NCI-H2107 (cell line): ENCODE measurements at regions not wholly inside any gene's neighbourhood (a gene's known extent, or its start where the extent isn't known, plus 50 kb on each side); places are given as distances from the start of the nearest gene placed in this dataset.
"Not testable (repeated sequence)": the region's sequence is repeated elsewhere in the genome, so short reads cannot be mapped to it uniquely, and the experiment has no call there.

ENCODE experiments used
- DNase-seq: peaks from one replicate; lab custom pipeline; 2025; lab: John Stamatoyannopoulos, UW

DNA sequence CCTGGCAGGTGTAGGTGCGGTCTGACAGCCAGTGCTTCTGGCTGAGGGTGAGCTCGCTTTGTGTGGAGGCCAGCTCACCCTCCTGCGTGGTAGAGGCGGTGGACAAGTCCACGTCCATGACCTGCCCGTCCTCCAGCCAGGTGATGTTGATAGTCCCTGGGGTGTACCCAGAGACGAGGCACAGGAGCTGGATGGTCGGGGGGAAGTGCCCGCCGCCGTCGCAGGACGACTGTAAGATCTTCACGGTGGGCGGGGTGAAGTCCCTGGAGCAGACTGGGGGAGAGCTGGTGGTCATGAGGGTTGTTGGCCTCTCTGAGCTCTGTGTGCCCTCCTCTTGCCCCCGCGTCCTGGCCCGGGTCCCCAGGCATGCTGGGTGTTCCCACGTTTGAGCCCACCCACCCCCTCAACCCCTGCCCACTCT is 74.6 kb downstream of the TMEM121 start:
- DNase-seq: no peak

DNA sequence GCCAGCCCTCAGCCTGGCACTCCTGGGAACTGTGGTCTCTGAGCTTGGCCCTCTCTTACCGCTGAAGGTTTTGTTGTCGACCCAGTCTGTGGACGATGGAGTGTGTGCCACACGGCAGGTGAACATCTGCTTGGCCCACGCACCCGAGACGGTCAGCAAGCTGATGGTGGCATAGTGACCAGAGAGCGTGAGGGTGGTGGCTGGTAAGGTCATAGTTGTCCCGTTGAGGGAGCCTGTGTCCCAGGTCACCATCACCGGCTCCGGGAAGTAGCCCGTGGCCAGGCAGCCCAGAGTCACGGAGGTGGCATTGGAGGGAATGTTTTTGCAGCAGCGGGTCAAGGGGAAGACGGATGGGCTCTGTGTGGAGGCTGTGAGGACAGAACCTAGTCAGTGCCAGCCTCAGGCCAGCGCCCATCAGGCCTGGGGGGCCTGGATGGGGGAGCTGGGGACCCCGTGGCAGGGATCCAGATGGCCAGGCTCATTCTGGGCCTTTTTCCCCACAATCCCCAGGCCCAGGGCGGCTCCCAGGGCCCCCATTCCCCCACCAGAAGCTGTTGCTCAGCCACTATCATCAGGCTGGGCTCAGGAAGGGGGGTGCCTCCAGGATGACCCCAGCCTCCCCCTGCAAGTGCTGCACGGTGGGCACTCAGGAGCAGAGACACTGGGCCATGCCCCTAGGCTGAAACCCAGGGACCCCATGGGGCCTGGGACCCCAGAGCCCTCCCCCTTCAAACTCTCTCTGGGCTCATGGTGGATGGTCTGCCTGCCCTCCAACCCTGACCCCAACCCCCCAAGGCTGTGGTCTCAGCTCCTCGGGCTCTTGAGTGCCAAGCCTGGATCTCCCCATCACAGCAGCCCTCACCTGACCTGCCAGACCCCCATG is 75.2 kb downstream of the TMEM121 start:
- no peak for DNase-seq

DNA sequence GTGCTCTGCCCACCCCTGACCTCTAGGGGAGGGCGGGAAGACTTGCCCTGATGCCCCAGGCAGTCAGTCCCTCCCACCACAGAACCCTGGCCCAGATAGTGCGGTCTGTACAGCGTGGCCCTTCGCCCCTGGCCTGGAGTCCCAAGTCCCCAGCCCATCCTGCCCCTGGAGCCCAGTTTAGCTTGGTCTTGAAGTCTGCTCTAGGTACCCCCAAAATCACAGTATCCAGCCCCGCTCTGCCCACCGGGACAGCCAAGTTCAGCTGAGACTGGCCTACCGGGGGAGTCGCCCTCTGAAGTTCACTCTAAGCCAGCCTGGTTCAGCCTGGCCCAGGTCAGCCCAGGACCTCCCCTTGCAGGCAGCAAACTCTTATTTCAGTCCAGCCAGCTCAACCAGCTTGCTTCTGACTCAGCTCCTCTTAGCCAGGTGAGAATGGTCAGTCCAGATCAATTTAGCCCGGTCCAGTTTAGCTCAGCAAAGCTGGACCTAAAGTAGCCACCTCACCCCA is 75.9 kb downstream of the TMEM121 start:
- no peak for DNase-seq

DNA sequence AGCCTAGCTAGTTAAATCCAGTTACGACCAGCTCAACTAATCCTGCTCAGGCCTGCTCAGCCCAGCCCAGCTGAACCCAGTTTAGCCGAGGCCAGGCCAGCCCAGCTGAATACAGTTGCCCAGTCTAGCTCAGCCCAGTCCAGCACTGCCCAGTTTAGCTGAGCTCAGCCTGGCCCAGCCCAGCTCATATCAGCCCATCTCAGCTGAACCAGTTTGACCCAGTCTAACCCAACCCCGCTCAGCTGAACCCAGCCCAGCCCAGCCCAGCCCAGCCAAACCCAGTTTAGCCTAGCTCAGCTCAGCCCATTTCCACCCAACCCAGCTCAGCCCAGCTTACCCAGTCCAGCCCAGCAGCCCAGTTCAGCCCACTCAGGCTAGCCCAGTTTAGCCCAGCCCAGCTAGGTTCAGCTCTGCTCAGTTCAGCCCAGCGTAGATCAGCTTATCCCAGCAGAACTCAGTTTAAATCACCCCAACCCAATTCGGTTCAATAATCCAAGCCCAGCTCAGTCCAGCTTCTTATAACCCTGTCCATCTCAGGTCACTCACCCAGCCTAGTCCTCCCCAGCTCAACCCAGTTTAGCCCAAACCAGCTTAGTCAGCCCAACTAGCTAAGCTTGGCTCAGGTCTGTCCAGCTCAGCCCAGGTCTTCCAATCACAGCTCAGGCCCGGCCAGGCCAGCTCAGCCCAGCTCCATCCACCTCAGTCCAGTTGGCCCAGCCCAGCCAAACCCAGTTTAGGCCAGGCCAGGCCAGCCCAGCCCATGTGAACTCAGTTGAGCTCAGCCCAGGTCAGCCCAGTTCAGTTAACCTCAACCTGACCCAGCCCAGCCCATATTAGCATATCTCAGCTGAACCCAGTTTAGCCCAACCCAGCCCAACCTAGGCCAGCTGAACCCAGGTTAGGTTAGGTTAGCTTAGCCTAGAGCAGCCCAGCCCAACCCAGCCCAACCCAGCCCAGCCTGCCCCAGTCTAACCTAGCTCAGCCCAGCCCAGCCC is 76.7 kb downstream of the TMEM121 start:
- DNase-seq: no peak

DNA sequence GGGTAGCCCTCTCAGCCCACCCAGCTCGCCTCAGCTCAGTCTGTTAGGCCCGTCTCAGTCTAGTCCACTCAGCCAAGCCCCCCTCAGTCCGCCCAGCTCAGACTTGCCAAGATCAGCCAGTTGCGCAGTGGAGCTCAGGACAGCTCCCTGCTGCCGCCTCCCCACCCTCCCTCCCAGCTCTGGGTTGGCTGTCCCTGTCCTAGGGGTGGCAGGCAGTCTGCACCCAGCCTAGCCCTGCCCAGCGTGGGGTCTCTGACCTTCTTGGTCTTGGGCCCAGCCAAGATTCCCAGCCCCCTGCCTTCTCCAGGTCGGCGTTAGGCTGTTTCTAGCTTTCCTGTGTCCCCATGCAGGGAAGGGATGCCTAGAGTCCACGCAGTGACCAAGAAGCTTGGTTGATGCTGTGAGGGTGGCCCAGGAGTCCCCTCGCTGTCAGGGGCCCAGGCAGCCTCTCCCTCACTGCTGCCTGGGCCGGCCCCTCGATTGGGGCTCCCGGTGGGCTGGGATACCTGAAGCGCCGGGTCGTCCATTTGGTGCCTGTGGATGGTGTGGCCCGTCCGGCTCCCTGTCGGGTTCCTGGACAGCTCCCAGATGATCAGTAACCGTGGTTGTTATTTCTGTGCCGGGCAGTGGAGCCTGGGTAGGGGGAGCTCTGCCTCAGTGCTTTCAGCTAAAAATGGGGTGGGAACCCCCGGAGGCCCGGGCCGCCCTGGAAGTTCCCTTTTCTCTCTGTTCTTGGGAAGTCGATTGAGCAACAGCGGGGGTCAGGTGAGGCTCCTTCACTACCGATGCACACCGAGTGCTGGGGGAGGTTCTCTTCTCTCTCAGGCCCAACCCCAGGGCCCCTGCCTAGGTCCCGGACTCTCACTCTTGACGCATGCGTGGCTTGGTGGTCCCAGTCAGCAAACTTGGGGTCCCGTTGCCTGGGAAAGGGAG is 78.4 kb downstream of the TMEM121 start:
- DNase-seq: not testable (repeated sequence)

DNA sequence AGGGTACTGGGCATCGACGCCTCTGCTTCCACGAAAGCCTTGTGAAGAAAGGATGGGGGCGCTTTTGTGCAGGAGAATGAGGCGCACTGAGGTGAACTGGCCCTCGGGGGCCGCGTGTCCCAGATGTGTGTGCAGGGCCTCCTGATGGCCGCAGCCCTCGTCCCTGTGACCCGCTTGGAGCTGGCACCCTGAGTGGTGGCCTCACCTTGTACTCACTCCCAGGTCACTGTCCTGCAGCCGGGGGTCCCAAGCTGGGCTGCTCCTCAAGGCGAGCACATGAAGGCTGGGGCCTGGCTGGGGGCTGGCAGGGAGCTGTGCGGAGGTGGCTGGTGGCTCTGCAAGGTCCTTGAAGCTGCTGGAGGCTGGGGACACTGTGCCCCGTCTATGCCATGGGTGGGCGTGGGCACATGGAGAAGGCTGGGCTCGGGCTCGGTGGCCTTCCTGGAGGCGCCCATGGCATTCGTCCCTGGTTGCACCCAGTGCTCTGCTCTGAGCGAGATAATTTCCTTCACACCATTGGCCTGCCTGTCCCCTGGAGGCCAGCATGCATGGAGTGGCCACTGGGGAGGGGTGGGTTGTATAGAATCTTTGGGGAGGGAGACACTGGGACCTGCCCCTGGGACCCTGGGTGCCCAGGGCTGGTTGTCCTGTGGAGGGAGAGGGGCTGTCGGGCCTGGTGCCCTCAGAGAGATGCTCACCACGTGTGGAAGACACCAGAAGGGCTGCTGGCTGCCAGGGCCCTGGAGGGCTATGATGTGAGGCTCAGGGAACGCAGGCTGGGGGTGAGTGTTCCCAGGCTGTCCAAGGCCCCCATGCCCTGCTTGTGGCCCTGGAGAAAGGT is 79.3 kb downstream of the TMEM121 start:
- no peak for DNase-seq

DNA sequence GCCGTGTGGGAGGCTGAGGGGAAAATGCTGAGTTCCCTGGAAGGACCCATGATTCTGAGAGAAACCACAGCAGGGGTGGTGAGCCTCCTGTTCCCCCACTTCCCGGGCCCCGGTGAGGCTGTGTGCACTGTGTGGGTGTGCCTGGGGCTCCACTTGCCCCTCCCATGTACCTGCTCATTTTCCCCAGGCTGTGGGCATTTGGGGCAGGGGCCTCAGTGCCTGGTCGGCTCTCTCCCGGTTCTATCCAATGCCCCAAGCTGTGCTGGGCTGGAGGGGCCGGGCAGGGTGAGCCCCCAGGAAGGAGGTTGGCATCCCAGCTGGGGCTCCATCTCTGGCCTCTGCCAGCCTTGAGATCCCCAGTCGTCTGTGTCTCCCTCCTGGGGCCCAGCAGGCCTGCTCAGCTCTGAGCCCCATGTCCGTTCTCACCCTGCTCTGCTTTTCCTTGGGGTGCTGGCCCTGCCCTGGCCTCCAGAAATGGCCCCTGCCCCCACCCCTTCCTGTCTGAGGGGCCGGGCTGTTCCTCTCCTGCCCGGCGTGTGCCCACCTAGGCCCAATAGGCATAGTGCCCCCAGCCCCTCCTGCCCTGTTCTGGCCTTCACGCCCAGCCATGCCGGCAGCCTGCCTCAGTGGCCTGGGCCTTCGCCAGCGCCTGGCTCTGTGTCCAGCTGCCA is 80.1 kb downstream of the TMEM121 start:
- DNase-seq: not testable (repeated sequence)

DNA sequence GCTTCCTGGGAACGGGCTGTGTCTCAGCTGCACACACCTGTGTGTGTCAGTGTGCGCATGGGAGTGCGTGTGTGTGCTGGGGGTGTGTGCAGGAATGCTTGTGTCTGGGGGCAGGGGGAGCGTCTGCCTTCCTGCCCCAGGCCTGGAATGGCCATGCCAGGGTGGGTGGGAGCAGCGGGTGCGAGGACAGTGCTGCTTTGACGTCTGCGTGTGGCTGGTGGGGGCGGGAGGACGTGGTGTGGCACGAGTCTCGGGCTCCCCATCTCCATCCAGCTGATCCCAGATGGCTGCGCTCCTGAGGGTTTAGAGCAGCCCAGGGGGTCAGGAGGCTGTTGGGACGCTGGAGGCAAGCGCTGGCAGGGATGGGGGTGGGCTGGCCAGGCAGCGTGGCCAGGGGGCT is 80.6 kb downstream of the TMEM121 start:
- DNase-seq: not testable (repeated sequence)

DNA sequence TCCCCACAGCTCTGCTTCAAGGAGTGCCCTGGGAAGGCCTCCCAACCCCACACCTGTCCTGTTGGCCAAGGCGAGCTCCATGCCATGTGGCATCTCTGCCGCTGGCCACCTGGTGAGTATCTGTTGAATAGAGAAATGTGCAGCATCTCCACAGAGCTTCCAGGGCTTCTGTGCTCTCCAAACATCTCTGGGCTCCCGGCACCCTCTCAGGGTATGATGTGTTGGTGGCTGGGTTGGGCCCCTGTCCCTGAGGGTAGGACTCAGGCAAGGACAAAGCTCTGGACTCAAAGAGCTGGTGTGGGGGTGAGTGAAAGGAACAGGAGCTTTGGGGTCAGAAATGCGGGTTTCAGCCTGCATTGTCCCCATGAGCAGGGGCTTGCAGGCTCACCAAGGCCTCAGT is 88.6 kb downstream of the TMEM121 start:
- not testable (repeated sequence) for DNase-seq

DNA sequence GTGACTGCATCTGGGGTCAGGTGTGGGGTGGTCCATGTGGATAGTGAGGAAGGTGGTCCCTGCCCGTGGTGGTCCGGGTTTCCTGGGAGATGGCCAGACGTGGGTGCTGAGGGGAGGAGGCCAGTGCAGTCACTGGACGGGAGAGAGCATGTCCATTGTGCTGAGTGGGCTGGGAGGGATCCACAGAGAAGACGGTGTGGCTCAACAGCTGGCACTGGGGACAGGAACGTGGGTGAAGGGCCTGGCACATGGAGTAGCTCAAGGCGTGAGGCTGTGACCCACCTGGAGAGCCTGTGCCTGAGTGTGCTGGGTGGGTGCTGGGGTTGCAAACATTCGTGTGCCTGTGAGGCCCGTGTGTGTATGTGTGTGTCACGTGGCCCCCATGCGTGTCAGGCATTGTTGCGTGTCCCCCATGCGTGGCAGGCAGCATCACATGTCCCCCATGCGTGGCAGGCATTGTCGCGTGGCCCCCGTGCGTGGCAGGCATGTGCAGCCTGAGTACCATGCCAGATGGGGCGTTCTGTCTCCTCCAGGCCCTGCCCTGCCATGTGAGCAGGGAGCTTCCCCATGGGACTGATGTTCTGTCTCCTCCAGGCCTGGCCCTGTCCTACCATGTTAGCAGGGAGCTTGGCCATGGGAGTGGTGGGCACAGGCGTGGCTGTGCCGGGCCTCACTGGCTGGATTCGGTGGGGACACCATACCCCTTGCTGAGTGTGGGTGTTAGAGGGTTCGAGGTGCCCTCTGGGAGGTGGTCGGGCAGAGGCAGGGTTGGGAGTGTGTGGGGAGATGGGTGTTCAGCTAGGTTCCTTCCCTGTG is 89.8 kb downstream of the TMEM121 start:
- not testable (repeated sequence) for DNase-seq

DNA sequence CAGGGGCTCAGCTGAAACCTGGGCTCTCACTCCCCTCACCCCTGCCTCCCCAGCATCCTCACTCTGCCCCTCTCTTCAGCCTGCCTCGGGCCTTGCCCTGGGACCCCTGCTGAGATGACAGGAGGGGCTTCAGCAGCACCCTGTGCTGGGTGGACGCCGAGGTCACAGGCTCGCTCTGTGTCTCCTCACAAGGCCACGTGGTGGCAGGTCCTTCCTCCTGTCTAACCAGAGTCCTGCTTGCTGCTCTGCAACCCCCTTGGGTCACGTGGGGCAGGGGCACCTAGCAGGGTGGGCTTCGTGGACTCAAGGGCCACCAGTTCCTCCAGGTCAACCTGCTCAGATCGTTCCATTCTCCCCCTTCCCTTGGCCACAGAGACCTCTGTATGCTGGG is 90.4 kb downstream of the TMEM121 start:
- no peak for DNase-seq

DNA sequence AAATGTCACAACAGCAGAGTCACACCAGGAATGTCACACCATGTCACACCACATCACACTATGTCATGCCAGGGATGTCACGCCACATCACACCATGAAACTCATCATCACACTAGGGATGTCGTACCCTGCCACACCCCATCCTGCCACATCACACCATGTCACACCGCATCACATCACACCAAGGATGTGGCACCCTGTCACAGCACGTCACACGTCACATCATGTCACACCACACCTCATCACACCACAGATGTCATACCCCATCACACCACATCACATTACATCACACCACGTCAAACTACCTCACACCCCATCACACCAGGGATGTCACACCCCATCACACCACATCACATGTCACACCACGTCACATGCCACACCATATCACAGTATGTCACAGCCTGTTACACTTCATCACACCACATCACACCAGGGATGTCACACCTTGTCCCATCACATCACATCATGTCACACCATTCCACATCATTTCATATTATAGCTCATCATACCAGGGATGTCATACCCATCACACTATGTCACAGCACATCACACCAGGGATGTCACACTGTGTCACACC is 90.9 kb downstream of the TMEM121 start:
- DNase-seq: no peak

DNA sequence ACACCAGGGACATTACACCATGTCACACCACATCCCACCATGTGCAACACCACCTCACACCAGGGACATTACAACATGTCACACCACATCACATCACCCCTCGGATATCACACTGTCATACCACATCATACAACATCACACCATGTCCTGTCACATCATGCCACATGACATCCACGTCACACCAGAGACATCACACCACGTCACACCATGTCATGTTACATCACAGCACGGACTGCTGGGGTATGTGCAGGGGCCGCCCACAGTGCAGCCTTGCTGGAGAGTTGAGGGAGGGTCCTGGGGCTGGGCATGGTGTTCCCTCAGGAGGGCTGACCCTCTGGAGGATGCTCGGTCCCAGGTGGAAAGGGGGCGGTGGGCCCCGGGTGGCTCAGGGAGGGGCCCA is 91.4 kb downstream of the TMEM121 start:
- DNase-seq: not testable (repeated sequence)

DNA sequence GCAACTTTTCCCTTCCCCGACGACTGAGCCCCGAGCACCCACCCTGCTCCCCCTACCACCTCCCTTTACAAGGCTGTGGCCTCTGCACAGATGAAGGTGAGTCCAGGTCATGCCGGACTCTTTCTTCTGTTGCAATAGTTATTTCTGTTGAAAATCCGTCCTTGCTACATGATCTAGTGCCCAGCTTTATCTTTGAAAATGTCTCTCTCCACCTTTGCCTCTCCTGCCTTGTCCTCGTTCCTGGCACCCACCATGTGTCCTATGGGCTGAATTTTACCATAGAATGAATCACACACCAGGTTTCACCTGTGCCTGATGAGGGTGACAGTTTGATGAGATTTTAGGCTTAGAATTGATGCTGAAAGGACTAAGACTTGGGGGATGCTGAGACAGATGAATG is 92.9 kb downstream of the TMEM121 start:
- not testable (repeated sequence) for DNase-seq

DNA sequence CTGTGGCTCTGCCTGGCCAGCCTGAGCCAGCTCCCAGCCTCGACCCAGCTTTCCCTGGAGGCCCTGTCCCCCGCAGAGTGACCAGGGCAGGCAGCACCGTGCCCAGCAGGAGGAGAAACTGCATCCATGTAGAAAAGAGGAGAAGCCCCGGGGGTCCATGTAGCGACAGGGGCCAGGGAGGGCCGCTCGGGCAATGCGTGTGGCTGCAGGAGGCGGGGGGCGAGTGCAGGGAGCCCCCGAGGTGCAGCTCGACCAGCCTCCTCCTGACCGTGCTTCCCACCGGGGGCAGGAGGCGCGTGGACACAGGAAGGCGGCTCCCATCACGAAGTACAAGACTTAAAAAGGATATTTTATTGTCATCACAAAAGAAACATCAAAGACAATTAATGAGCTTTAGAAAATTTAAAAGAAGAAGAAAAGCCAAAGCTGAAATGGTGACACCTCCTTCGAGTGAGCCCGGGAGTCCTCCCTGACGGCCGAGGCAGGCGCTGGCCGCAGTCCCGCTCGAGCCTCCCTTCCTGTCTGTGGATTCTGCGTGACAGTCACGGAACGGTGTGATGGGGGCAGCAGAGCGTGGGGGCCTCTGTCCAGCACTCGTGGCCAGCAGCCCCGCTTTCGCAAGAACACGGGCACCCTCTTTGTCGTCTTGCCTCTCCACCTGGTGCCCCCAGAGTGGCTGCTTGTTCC is 93.9 kb downstream of the TMEM121 start:
- not testable (repeated sequence) for DNase-seq

DNA sequence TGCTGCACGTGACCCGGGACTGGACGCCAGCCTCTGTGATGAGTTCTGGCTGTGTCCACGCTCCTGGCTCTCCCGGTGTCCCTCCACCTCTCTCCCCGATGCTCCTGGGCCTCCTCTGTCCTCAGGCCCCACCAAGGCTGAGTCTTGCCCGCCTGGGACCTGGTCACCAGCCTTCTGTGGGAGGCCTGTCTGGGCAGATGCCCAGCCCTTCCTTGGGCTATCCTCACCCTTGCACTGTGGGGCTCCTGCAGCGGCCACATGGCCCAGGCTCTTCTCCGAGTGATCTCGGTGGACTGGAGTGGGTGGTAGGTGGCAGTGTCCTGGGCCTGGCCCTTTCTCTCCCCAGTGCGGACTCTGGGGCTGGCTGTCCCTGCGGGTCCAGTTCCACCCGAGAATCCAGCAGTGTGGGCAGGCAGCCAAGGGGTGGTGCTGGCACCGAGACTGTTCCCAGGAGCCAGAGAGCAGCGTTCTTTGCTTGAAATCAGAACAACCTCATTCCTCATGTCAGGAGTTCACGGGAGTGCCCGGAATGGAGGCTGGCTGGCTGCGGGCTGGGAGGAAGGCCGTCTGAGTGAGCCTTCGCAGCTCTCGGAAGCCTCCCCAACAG is 94.6 kb downstream of the TMEM121 start:
- not testable (repeated sequence) for DNase-seq
